ENCODE measurements at regions not wholly inside any gene's neighbourhood (a gene's known extent, or its start where the extent isn't known, plus 50 kb on each side); places are given as distances from the start of the nearest gene placed in this dataset.

GRCh38 chr15:100780208-100780800 is 99.3 kb upstream of the ALDH1A3 start:
- DNase-seq (ENCODE audit: low read depth, low spot score) = no peak
- no peak overlapping the region for H3K27ac ChIP-seq

DNA sequence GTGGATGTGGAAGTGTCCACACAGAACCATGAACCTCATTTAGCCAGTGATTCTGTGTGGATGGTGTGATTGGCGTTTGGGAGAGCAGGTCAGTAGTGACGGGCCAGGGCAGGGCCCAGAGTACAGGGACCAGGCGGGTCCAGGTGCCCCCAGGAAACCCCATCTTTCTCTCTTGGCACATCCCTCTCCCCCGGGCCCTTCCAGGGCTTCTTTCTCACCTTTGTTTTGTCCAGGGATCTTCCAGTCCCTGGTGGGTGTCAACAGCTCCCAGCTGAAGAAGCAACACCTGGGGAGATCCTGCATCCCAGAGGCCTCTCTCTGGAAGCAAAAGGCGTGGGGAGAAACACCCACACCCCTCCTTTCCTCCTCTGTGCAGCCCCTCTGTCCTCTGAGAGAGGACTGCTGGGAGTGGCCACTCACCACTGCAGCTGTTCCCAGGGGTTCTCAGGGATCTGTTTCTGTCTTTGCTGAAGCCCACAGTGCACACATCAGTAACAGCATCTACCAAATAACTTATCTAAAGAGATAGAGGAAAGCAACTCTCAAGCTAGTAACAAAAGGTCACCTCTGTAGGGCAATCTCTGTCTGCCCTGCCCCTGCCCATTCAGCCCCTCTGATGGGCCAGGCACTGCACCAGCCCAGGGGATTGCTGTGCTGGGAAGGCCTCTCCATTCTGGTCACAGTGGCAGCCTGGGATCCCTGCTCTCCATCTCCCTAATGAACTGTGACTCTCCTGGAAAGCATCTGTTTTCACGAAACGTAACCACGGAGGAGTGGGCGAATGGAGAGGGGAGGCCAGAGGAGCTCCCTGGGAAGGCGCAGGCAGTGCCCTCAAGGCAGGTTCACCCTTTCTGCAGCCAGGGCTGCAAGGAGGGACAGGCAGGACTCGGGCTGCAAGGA is 98.3 kb upstream of the ALDH1A3 start:
- DNase-seq (ENCODE audit: low read depth, low spot score) = no peak
- no peak overlapping the region for H3K27ac ChIP-seq

DNA sequence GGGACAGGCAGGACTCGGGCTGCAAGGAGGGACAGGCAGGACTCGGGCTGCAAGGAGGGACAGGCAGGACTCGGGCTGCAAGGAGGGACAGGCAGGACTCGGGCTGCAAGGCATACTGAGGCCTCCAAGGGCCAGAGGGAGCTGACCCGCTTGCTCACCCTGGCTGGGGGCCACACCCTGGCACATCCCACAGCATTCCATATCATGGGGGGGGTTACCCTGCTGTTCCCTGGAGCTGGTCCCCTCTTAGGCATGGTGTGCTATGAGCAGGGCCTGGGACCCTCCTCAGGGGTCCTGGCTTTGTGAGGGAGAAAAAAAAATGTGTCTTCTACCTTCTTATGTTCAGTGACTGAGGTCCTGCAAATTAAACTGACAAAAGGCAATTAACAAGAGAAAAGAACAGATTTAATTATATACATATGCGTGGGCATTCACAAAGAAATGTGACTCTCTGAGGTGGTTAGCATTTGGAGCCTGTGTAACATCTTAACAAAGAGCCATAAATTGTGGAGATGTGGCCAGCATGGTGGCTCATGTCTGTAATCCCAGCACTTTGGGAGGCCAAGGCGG is 97.6 kb upstream of the ALDH1A3 start:
- H3K27ac ChIP-seq = no peak overlapping the region
- no peak for DNase-seq (ENCODE audit: low read depth, low spot score)

DNA sequence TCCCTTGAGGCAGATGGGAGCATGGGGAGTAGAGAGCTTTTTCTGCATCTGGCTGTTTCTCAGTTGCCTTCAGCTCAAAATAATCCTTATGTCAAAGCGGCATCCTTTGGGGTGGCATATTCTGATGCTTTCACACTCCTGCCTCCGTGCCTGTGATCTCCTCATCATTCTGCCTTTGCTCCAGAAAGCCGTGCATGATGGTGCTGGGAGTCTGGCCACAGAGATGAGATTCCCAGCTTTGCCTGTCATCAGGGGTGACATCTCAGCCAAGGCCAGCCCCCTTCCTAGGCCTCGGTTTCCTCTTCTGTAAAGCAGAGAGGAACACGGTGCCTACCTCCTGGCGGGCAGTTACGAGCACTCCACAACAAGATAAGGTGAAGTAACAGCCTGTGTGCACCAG is 96.3 kb upstream of the ALDH1A3 start:
- H3K27ac ChIP-seq = no peak overlapping the region
- DNase-seq (ENCODE audit: low read depth, low spot score) = no peak

- no peak for DNase-seq (ENCODE audit: low read depth, low spot score)
- H3K27ac ChIP-seq = no peak overlapping the region
Observed at GRCh38 chr15:100783760-100784492, 95.7 kb upstream of the ALDH1A3 start.

DNA sequence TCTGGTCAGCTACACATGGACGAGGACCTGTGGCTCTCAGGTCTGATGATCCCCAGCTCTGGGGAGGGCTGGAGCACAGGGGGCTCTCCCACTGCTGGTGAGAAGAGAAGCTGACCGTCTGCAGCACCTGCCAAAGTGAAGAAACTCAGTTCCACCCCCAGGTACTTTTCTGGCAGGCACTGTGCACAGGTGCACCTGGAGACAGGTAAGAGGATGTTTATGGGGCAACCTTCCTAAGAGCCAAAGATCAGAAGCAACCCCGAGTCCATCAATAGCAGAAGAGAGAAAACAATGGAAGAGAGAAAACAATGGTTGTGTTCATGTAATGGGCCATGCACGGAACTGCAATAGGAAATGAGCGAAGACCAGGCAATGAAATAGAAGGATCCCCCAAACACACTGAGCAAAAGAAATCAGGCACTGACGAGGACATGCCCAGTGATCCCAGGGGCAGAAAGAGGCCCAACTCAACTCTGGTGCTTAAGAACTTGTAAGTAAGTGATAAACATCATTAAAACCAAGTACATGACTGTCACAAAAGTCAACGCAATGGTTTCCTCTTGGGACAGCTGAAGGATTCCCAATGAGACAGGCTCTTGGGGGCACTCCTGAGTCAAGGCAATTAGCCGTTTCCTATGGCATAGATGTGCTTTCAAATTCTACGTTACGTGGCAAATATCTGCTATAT is 95.0 kb upstream of the ALDH1A3 start:
- H3K27ac ChIP-seq = no peak overlapping the region
- no peak for DNase-seq (ENCODE audit: low read depth, low spot score)

- no peak for DNase-seq (ENCODE audit: low read depth, low spot score)
Observed at GRCh38 chr15:100785181-100786138, 94.2 kb upstream of the ALDH1A3 start.

GRCh38 chr15:100786139-100786531 is 93.5 kb upstream of the ALDH1A3 start:
- H3K27ac ChIP-seq = no peak overlapping the region
- DNase-seq (ENCODE audit: low read depth, low spot score) = no peak

More at GRCh38 chr15:100785181-100786138, 94.2 kb upstream of the ALDH1A3 start:
- no peak overlapping the region for H3K27ac ChIP-seq

- no peak for DNase-seq (ENCODE audit: low read depth, low spot score)
- no peak overlapping the region for H3K27ac ChIP-seq
Observed at GRCh38 chr15:100786901-100787566, 92.6 kb upstream of the ALDH1A3 start.

- no peak for DNase-seq (ENCODE audit: low read depth, low spot score)
- no peak overlapping the region for H3K27ac ChIP-seq
Observed at GRCh38 chr15:100787567-100788417, 91.8 kb upstream of the ALDH1A3 start.

DNA sequence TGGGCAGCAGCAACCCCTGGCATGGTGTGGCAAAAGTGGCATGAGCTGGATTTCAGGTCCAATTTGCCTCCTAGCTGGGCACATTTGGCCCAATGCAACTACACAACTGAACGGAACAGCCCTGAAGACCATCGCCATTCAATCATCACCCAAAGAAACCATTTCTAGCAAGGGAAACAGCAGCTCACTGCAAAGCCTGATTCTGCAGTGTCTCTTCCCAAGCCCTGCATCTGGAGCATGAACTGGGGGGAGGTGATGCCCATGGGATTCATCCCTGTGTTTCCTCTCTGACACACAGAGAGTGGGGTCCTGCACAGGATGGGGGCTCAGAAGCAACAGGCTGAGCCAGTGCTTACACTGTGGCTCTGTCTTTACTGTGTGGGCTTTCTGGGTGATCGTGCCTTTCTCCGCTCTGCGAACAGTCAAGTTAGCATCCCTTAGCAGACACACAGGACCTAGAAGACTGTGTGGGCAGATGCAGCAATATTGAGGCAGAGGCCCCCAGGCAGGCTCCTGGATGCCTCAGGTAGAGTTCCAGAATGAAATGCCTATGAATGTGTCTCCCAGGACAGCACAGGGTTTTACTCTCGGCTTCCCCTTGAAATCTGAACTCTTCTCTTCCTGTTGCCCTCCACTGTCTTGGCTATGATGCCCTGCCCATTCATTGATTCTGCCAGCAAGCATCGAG is 91.1 kb upstream of the ALDH1A3 start:
- H3K27ac ChIP-seq = no peak overlapping the region

DNA sequence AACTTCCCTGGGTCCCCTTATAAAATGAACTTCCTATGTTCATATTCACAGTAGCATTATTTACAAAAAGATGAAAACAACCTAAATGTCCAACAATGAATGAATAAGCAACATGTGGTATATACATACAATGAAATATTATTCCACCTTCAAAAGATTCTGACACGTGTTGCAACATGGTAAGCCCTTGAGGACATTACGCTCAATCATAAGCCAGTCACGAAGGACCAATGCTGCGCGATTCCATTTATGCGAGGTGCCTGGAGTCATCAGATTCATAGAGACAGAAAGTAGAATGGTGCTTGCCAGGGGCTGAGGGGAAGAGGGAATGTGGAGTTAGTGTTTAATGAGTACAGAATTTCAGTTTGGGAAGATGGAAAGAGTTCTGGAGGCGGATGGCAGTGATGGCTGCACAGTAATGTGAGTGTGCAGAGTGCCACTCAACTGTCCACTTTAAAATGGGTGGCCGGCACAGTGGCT is 88.8 kb upstream of the ALDH1A3 start:
- DNase-seq (ENCODE audit: low read depth, low spot score) = no peak
- H3K27ac ChIP-seq = no peak overlapping the region

More for the DNA sequence above, 91.1 kb upstream of the ALDH1A3 start:
- no peak for DNase-seq (ENCODE audit: low read depth, low spot score)

DNA sequence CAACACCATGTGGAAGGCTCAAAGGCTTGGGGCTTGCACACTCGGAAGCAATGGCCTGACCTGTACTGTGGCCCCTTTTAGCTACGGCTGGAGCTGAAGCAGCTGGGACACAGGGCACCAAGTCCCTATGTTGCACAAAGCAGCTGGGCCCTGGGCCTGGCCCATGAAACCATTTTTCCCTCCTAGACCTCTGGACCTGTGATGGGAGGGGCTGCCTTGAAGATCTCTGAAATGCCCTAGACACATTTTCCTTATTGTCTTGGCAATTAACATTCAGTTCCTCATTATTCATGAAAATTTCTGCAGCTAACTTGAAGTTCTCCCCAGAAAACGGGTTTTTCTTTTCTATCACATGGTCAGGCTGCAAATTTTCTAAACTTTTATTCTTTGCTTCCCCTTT is 85.6 kb upstream of the ALDH1A3 start:
- no peak for DNase-seq (ENCODE audit: low read depth, low spot score)
- no peak overlapping the region for H3K27ac ChIP-seq

- no peak overlapping the region for H3K27ac ChIP-seq
- DNase-seq (ENCODE audit: low read depth, low spot score) = no peak
Observed at GRCh38 chr15:100801256-100801900, 78.3 kb upstream of the ALDH1A3 start.

- no peak for DNase-seq (ENCODE audit: low read depth, low spot score)
- no peak overlapping the region for H3K27ac ChIP-seq
Observed at GRCh38 chr15:100802421-100803170, 77.0 kb upstream of the ALDH1A3 start.

GRCh38 chr15:100803171-100803440 is 76.5 kb upstream of the ALDH1A3 start:
- DNase-seq (ENCODE audit: low read depth, low spot score) = no peak
- no peak overlapping the region for H3K27ac ChIP-seq
